ENCODE measurements at regions not wholly inside any gene's neighbourhood (a gene's known extent, or its start where the extent isn't known, plus 50 kb on each side); places are given as distances from the start of the nearest gene placed in this dataset.

- no peak overlapping the region for H3K27ac ChIP-seq
- no peaks in the 10 kb centered on the region for H3K27me3 ChIP-seq
- no peak for DNase-seq (ENCODE audit: low spot score in 2 of 2)
- WGBS, 2 donors: 92 to 93% methylated on average over 4 of the region's 4 CpGs
- no peaks in the 10 kb centered on the region for H3K36me3 ChIP-seq
- peaks cover 0 to 6% (median 0%) of the 10 kb centered on the region in 4 donors for H3K9me3 ChIP-seq
- no peaks in the 10 kb centered on the region for H3K4me1 ChIP-seq
- H3K4me3 ChIP-seq: no peak overlapping the region
- no peak for TF ChIP-seq CTCF (IDR thresholded peaks at IDR 0.05)
- no peak for TF ChIP-seq POLR2A (IDR thresholded peaks at IDR 0.05)
- no peak for TF ChIP-seq EP300 (IDR thresholded peaks at IDR 0.05)
Observed at GRCh38 chr10:55266797-55267196, 465.8 kb upstream of the PCDH15 start.

- Histone ChIP-seq H3K9me3 (no peaks in the 10 kb centered on the region), H3K27ac (no peak overlapping the region), H3K4me3 (no peak overlapping the region), H3K36me3 (no peaks in the 10 kb centered on the region), H3K27me3 (no peaks in the 10 kb centered on the region), H3K4me1 (no peaks in the 10 kb centered on the region)
- TF ChIP-seq CTCF (IDR thresholded peaks at IDR 0.05): no peak
- no peak for TF ChIP-seq POLR2A (IDR thresholded peaks at IDR 0.05)
- TF ChIP-seq EP300 (IDR thresholded peaks at IDR 0.05): no peak
- 88 to 94% methylated on average over 5 of the region's 5 CpGs for WGBS, 2 donors
- DNase-seq (ENCODE audit: low spot score in 2 of 2): no peak
Observed at GRCh38 chr10:55263327-55263726, 462.3 kb upstream of the PCDH15 start.

- no peaks in the 10 kb centered on the region for H3K9me3 ChIP-seq
- H3K4me3 ChIP-seq: no peak overlapping the region
- DNase-seq (ENCODE audit: low spot score in 2 of 2): no peak
- no peaks in the 10 kb centered on the region for H3K36me3 ChIP-seq
- no peak overlapping the region for H3K27ac ChIP-seq
- 69 to 70% methylated on average over 6 of the region's 6 CpGs for WGBS, 2 donors
- TF ChIP-seq POLR2A (IDR thresholded peaks at IDR 0.05): no peak
- H3K27me3 ChIP-seq: no peaks in the 10 kb centered on the region
- H3K4me1 ChIP-seq: peaks cover 0 to 2% (median 0%) of the 10 kb centered on the region in 4 donors
Observed at GRCh38 chr10:55242544-55242943, 441.5 kb upstream of the PCDH15 start.

- no peak for DNase-seq (ENCODE audit: low spot score in 2 of 2)
- H3K4me3 ChIP-seq: no peak overlapping the region
- H3K4me1 ChIP-seq: no peaks in the 10 kb centered on the region
- no peak for TF ChIP-seq EP300 (IDR thresholded peaks at IDR 0.05)
- TF ChIP-seq POLR2A (IDR thresholded peaks at IDR 0.05): no peak
- no peak for TF ChIP-seq CTCF (IDR thresholded peaks at IDR 0.05)
- no peaks in the 10 kb centered on the region for H3K27me3 ChIP-seq
- H3K9me3 ChIP-seq: no peaks in the 10 kb centered on the region
- no peaks in the 10 kb centered on the region for H3K36me3 ChIP-seq
- no peak overlapping the region for H3K27ac ChIP-seq
Observed at GRCh38 chr10:55237462-55237861, 436.4 kb upstream of the PCDH15 start.

- H3K4me3 ChIP-seq: no peak overlapping the region
- no peaks in the 10 kb centered on the region for H3K9me3 ChIP-seq
- no peaks in the 10 kb centered on the region for H3K36me3 ChIP-seq
- H3K27me3 ChIP-seq: no peaks in the 10 kb centered on the region
- TF ChIP-seq POLR2A (IDR thresholded peaks at IDR 0.05): no peak
- no peak for TF ChIP-seq CTCF (IDR thresholded peaks at IDR 0.05)
- TF ChIP-seq EP300 (IDR thresholded peaks at IDR 0.05): no peak
- no peak overlapping the region for H3K27ac ChIP-seq
- H3K4me1 ChIP-seq: no peaks in the 10 kb centered on the region
- no peak for DNase-seq (ENCODE audit: low spot score in 2 of 2)
Observed at GRCh38 chr10:55233505-55233904, 432.5 kb upstream of the PCDH15 start.

- 68 to 72% methylated on average over 3 of the region's 3 CpGs for WGBS, 2 donors
- Histone ChIP-seq H3K9me3 (no peaks in the 10 kb centered on the region), H3K4me1 (no peaks in the 10 kb centered on the region), H3K27me3 (no peaks in the 10 kb centered on the region), H3K36me3 (no peaks in the 10 kb centered on the region), H3K4me3 (no peak overlapping the region), H3K27ac (no peak overlapping the region)
- TF ChIP-seq EP300 (IDR thresholded peaks at IDR 0.05) (no peak), POLR2A (IDR thresholded peaks at IDR 0.05) (no peak), CTCF (IDR thresholded peaks at IDR 0.05) (no peak)
- no peak for DNase-seq (ENCODE audit: low spot score in 2 of 2)
Observed at GRCh38 chr10:55233090-55233489, 432.1 kb upstream of the PCDH15 start.

Data from tibial nerve (tissue), 4 donors.